ENCODE measurements at regions not wholly inside any gene's neighbourhood (a gene's known extent, or its start where the extent isn't known, plus 50 kb on each side); places are given as distances from the start of the nearest gene placed in this dataset.

DNA sequence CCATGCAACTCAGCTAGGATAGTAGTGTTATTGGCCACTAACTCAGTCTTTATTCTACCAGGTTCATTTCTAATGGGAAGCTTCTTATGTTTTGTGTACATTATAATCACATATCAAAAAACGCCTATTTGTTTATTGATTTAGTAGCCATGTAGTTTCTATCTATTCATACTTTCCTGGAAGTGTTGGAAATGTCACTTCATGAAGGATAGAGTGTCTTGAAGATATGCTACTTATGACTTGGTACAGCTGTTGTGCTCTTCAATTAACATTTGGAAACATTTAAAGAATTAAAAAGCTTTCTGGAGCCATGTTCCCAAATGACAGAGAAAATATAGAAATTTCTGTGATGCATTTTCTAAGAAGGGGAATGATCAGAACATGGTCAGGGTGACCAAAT lies 307.5 kb downstream of the ETNK1 start:
- no peak for TF ChIP-seq POLR2AphosphoS5 (IDR thresholded peaks at IDR 0.05)
- TF ChIP-seq, protein P1, sequence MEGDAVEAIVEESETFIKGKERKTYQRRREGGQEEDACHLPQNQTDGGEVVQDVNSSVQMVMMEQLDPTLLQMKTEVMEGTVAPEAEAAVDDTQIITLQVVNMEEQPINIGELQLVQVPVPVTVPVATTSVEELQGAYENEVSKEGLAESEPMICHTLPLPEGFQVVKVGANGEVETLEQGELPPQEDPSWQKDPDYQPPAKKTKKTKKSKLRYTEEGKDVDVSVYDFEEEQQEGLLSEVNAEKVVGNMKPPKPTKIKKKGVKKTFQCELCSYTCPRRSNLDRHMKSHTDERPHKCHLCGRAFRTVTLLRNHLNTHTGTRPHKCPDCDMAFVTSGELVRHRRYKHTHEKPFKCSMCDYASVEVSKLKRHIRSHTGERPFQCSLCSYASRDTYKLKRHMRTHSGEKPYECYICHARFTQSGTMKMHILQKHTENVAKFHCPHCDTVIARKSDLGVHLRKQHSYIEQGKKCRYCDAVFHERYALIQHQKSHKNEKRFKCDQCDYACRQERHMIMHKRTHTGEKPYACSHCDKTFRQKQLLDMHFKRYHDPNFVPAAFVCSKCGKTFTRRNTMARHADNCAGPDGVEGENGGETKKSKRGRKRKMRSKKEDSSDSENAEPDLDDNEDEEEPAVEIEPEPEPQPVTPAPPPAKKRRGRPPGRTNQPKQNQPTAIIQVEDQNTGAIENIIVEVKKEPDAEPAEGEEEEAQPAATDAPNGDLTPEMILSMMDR (IDR thresholded peaks at IDR 0.05; ENCODE audit: poor library complexity, severe bottlenecking): no peak
- TF ChIP-seq RAD21 (conservative IDR thresholded peaks at IDR 0.05): no peak
- no peak for TF ChIP-seq EP300 (conservative IDR thresholded peaks at IDR 0.05; ENCODE audit: poor library complexity, severe bottlenecking)
- no peak for TF ChIP-seq EZH2 (IDR thresholded peaks at IDR 0.05; ENCODE audit: borderline replicate concordance, insufficient read depth, low read length, poor library complexity, severe bottlenecking)
- TF ChIP-seq, protein P2, sequence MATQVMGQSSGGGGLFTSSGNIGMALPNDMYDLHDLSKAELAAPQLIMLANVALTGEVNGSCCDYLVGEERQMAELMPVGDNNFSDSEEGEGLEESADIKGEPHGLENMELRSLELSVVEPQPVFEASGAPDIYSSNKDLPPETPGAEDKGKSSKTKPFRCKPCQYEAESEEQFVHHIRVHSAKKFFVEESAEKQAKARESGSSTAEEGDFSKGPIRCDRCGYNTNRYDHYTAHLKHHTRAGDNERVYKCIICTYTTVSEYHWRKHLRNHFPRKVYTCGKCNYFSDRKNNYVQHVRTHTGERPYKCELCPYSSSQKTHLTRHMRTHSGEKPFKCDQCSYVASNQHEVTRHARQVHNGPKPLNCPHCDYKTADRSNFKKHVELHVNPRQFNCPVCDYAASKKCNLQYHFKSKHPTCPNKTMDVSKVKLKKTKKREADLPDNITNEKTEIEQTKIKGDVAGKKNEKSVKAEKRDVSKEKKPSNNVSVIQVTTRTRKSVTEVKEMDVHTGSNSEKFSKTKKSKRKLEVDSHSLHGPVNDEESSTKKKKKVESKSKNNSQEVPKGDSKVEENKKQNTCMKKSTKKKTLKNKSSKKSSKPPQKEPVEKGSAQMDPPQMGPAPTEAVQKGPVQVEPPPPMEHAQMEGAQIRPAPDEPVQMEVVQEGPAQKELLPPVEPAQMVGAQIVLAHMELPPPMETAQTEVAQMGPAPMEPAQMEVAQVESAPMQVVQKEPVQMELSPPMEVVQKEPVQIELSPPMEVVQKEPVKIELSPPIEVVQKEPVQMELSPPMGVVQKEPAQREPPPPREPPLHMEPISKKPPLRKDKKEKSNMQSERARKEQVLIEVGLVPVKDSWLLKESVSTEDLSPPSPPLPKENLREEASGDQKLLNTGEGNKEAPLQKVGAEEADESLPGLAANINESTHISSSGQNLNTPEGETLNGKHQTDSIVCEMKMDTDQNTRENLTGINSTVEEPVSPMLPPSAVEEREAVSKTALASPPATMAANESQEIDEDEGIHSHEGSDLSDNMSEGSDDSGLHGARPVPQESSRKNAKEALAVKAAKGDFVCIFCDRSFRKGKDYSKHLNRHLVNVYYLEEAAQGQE (IDR thresholded peaks at IDR 0.05; ENCODE audit: borderline replicate concordance): no peak
- no peak for TF ChIP-seq TAF1 (IDR thresholded peaks at IDR 0.05; ENCODE audit: low read depth)
- TF ChIP-seq MXI1 (conservative IDR thresholded peaks at IDR 0.05; ENCODE audit: poor library complexity, severe bottlenecking): no peak
- TF ChIP-seq SMC3 (conservative IDR thresholded peaks at IDR 0.05; ENCODE audit: poor library complexity): no peak

Data from neural cell (in vitro differentiated cells).